ENCODE measurements at regions not wholly inside any gene's neighbourhood (a gene's known extent, or its start where the extent isn't known, plus 50 kb on each side); places are given as distances from the start of the nearest gene placed in this dataset.

DNA sequence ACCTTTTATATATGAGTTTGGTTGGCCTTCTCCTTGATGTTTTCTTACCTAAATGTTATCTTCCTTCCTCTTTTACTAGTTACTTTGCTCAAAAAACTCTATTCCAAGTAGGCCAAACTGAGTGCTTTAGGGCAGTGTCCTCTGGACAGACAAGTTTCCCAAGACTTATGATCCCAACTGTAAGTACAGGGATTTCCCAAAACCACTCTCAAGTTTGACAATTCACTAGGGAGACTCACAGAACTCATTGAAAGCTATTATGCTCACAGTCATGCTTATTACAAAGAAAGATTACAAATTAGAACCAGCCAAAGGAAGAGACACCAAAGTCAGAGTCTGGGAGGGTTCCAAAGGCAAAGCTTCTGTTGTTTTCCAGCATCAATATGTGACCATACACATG lies 534.2 kb upstream of the ALCAM start:
- Histone ChIP-seq H3K27me3 (ENCODE audit: control insufficient read depth in 3 of 3, insufficient read depth in 3 of 3, low read length in 2 of 3) (no peaks in the 10 kb centered on the region), H3K4me1 (ENCODE audit: control insufficient read depth in 5 of 5, insufficient read depth in 5 of 5, low read length in 5 of 5) (peaks cover 0 to 10% (median 0%) of the 10 kb centered on the region in 5 donors), H3K27ac (ENCODE audit: low read depth in 1 of 2, low read length in 1 of 2) (no peak overlapping the region), H3K9ac (ENCODE audit: insufficient read depth in 1 of 2, low read length in 2 of 2) (no peak overlapping the region), H3K4me3 (no peak overlapping the region), H3K9me3 (ENCODE audit: control insufficient read depth in 4 of 4, insufficient read depth in 3 of 4, low read length in 3 of 4) (no peaks in the 10 kb centered on the region), H3K36me3 (ENCODE audit: control insufficient read depth in 4 of 4, insufficient read depth in 4 of 4, low read length in 4 of 4) (no peaks in the 10 kb centered on the region)
- no peak for ATAC-seq (ENCODE audit: insufficient read depth, low FRiP score)
- no peak for DNase-seq
- TF ChIP-seq, protein P1, sequence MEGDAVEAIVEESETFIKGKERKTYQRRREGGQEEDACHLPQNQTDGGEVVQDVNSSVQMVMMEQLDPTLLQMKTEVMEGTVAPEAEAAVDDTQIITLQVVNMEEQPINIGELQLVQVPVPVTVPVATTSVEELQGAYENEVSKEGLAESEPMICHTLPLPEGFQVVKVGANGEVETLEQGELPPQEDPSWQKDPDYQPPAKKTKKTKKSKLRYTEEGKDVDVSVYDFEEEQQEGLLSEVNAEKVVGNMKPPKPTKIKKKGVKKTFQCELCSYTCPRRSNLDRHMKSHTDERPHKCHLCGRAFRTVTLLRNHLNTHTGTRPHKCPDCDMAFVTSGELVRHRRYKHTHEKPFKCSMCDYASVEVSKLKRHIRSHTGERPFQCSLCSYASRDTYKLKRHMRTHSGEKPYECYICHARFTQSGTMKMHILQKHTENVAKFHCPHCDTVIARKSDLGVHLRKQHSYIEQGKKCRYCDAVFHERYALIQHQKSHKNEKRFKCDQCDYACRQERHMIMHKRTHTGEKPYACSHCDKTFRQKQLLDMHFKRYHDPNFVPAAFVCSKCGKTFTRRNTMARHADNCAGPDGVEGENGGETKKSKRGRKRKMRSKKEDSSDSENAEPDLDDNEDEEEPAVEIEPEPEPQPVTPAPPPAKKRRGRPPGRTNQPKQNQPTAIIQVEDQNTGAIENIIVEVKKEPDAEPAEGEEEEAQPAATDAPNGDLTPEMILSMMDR (IDR thresholded peaks at IDR 0.05; ENCODE audit: control extremely low read depth, extremely low read depth): no peak

DNA sequence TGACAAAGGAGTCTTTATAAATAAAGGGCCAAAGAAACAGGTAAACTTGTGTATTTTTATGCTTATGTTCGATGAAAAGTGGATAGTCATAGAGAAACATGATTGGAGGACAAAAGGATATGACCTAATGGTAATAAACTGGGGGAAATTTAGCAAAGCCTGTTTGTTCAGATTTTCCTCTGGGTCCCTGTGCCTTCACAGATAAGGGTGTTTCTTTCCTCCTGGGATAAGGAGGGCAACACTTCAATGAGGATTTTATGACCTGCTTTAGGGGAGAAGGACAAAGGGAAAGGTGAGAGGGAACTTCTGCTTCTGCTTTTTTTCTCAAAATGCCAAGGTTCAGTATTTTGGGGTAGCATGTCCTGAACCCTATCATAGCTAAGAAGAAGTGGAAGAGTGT lies 531.3 kb upstream of the ALCAM start:
- Histone ChIP-seq H3K9me3 (ENCODE audit: control insufficient read depth in 4 of 4, insufficient read depth in 3 of 4, low read length in 3 of 4) (no peaks in the 10 kb centered on the region), H3K27me3 (ENCODE audit: control insufficient read depth in 3 of 3, insufficient read depth in 3 of 3, low read length in 2 of 3) (no peaks in the 10 kb centered on the region), H3K36me3 (ENCODE audit: control insufficient read depth in 4 of 4, insufficient read depth in 4 of 4, low read length in 4 of 4) (no peaks in the 10 kb centered on the region), H3K4me3 (no peak overlapping the region), H3K4me1 (ENCODE audit: control insufficient read depth in 5 of 5, insufficient read depth in 5 of 5, low read length in 5 of 5) (peaks cover 0 to 10% (median 0%) of the 10 kb centered on the region in 5 donors), H3K27ac (ENCODE audit: low read depth in 1 of 2, low read length in 1 of 2) (no peak overlapping the region), H3K9ac (ENCODE audit: insufficient read depth in 1 of 2, low read length in 2 of 2) (no peak overlapping the region)
- WGBS, 2 donors: 71 to 72% methylated on average over 1 of the region's 1 CpG
- ATAC-seq (ENCODE audit: insufficient read depth, low FRiP score) (no peak), DNase-seq (no peak)
- TF ChIP-seq, protein P1 (IDR thresholded peaks at IDR 0.05; ENCODE audit: control extremely low read depth, extremely low read depth): no peak

GRCh38 chr3:104846270-104846669 lies 520.4 kb upstream of the ALCAM start:
- Histone ChIP-seq H3K27ac (ENCODE audit: low read depth in 1 of 2, low read length in 1 of 2) (no peak overlapping the region), H3K9ac (ENCODE audit: insufficient read depth in 1 of 2, low read length in 2 of 2) (no peak overlapping the region), H3K27me3 (ENCODE audit: control insufficient read depth in 3 of 3, insufficient read depth in 3 of 3, low read length in 2 of 3) (no peaks in the 10 kb centered on the region), H3K9me3 (ENCODE audit: control insufficient read depth in 4 of 4, insufficient read depth in 3 of 4, low read length in 3 of 4) (peaks cover 0 to 6% (median 1%) of the 10 kb centered on the region in 4 donors), H3K4me1 (ENCODE audit: control insufficient read depth in 5 of 5, insufficient read depth in 5 of 5, low read length in 5 of 5) (no peaks in the 10 kb centered on the region), H3K36me3 (ENCODE audit: control insufficient read depth in 4 of 4, insufficient read depth in 4 of 4, low read length in 4 of 4) (no peaks in the 10 kb centered on the region), H3K4me3 (no peak overlapping the region)
- 34 to 48% methylated on average over 2 of the region's 2 CpGs for WGBS, 2 donors
- ATAC-seq (ENCODE audit: insufficient read depth, low FRiP score): no peak
- DNase-seq: no peak
- TF ChIP-seq, protein P1 (IDR thresholded peaks at IDR 0.05; ENCODE audit: control extremely low read depth, extremely low read depth): no peak

DNA sequence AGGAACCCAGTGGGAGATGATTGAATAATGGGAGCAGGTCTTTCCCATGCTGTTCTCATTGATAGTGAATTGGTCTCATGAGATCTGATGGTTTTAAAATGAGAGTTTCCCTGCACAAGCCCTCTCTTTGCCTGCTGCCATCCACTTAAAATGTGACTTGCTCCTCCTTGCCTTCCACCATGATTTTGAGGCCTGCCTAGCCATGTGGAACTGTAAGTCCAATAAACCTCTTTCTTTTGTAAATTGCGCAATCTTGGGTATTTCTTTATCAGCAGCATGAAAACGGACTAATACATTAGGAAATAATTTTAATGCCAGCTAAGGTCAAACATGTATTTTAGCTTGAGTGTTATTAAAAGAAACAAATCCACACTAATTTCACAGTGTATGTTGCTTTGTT lies 517.6 kb upstream of the ALCAM start:
- no peak for ATAC-seq (ENCODE audit: insufficient read depth, low FRiP score)
- Histone ChIP-seq H3K9me3 (ENCODE audit: control insufficient read depth in 4 of 4, insufficient read depth in 3 of 4, low read length in 3 of 4) (peaks cover 0 to 6% (median 0%) of the 10 kb centered on the region in 4 donors), H3K4me1 (ENCODE audit: control insufficient read depth in 5 of 5, insufficient read depth in 5 of 5, low read length in 5 of 5) (no peaks in the 10 kb centered on the region), H3K9ac (ENCODE audit: insufficient read depth in 1 of 2, low read length in 2 of 2) (no peak overlapping the region), H3K36me3 (ENCODE audit: control insufficient read depth in 4 of 4, insufficient read depth in 4 of 4, low read length in 4 of 4) (no peaks in the 10 kb centered on the region), H3K4me3 (no peak overlapping the region), H3K27ac (ENCODE audit: low read depth in 1 of 2, low read length in 1 of 2) (no peak overlapping the region), H3K27me3 (ENCODE audit: control insufficient read depth in 3 of 3, insufficient read depth in 3 of 3, low read length in 2 of 3) (no peaks in the 10 kb centered on the region)
- DNase-seq: no peak
- TF ChIP-seq, protein P1 (IDR thresholded peaks at IDR 0.05; ENCODE audit: control extremely low read depth, extremely low read depth): no peak
- 83 to 84% methylated on average over 2 of the region's 2 CpGs for WGBS, 2 donors

All from lung (tissue), 11 donors.